ENCODE measurements at regions not wholly inside any gene's neighbourhood (a gene's known extent, or its start where the extent isn't known, plus 50 kb on each side); places are given as distances from the start of the nearest gene placed in this dataset.
"Not testable (repeated sequence)": the region's sequence is repeated elsewhere in the genome, so short reads cannot be mapped to it uniquely, and the experiment has no call there.

DNA sequence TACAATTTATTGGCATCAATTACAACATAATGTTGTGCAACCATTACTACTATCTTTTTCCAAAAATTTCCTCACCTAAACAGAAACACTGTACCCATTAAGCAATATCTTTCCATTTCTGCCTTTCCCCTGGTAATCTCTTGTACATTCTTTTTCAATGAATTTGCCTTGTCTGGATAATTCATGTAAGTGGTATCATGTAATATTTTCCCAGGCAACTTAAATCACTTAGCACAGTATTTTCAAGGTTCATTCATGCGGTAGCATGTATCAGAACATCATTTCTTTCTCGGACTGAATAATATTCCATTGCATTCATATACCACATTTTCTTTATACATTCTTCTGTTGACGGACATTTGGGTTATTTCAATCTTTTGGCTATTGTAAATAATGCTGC, 139.0 kb downstream of the GOLGA6L6 start:
- TF ChIP-seq, protein P1, sequence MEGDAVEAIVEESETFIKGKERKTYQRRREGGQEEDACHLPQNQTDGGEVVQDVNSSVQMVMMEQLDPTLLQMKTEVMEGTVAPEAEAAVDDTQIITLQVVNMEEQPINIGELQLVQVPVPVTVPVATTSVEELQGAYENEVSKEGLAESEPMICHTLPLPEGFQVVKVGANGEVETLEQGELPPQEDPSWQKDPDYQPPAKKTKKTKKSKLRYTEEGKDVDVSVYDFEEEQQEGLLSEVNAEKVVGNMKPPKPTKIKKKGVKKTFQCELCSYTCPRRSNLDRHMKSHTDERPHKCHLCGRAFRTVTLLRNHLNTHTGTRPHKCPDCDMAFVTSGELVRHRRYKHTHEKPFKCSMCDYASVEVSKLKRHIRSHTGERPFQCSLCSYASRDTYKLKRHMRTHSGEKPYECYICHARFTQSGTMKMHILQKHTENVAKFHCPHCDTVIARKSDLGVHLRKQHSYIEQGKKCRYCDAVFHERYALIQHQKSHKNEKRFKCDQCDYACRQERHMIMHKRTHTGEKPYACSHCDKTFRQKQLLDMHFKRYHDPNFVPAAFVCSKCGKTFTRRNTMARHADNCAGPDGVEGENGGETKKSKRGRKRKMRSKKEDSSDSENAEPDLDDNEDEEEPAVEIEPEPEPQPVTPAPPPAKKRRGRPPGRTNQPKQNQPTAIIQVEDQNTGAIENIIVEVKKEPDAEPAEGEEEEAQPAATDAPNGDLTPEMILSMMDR (IDR thresholded peaks at IDR 0.05; ENCODE audit: poor library complexity, severe bottlenecking) = not testable (repeated sequence)
- not testable (repeated sequence) for TF ChIP-seq POLR2AphosphoS5 (IDR thresholded peaks at IDR 0.05); SMC3 (conservative IDR thresholded peaks at IDR 0.05; ENCODE audit: poor library complexity); TAF1 (IDR thresholded peaks at IDR 0.05; ENCODE audit: low read depth); EP300 (conservative IDR thresholded peaks at IDR 0.05; ENCODE audit: poor library complexity, severe bottlenecking); RAD21 (conservative IDR thresholded peaks at IDR 0.05); MXI1 (conservative IDR thresholded peaks at IDR 0.05; ENCODE audit: poor library complexity, severe bottlenecking)
- TF ChIP-seq, protein P2, sequence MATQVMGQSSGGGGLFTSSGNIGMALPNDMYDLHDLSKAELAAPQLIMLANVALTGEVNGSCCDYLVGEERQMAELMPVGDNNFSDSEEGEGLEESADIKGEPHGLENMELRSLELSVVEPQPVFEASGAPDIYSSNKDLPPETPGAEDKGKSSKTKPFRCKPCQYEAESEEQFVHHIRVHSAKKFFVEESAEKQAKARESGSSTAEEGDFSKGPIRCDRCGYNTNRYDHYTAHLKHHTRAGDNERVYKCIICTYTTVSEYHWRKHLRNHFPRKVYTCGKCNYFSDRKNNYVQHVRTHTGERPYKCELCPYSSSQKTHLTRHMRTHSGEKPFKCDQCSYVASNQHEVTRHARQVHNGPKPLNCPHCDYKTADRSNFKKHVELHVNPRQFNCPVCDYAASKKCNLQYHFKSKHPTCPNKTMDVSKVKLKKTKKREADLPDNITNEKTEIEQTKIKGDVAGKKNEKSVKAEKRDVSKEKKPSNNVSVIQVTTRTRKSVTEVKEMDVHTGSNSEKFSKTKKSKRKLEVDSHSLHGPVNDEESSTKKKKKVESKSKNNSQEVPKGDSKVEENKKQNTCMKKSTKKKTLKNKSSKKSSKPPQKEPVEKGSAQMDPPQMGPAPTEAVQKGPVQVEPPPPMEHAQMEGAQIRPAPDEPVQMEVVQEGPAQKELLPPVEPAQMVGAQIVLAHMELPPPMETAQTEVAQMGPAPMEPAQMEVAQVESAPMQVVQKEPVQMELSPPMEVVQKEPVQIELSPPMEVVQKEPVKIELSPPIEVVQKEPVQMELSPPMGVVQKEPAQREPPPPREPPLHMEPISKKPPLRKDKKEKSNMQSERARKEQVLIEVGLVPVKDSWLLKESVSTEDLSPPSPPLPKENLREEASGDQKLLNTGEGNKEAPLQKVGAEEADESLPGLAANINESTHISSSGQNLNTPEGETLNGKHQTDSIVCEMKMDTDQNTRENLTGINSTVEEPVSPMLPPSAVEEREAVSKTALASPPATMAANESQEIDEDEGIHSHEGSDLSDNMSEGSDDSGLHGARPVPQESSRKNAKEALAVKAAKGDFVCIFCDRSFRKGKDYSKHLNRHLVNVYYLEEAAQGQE (IDR thresholded peaks at IDR 0.05; ENCODE audit: borderline replicate concordance) = not testable (repeated sequence)

Measured in neural cell (in vitro differentiated cells).